D721Med (cell line): ENCODE measurements at regions not wholly inside any gene's neighbourhood (a gene's known extent, or its start where the extent isn't known, plus 50 kb on each side); places are given as distances from the start of the nearest gene placed in this dataset.

Source experiments
- DNase-seq: peaks from one replicate; pipeline ENCODE4 v3.0.0; 2011; ENCODE audit warnings: low spot score; ENCODE audit not compliant: insufficient read length
- FAIRE-seq: peaks from 2 replicates; lab custom pipeline; 2011; peaks lifted over from hg19 to GRCh38; lab: Jason Lieb, UNC
- CTCF ChIP-seq: IDR thresholded peaks from 2 replicates; pipeline ENCODE4 v1.5.1; 2012; ENCODE audit warnings: mild to moderate bottlenecking, control low read depth; ENCODE audit not compliant: insufficient read depth; ENCODE audit errors: missing control alignments

GRCh38 chrX:40457406-40457805 is 123.4 kb upstream of the ATP6AP2 start:
- no peak for TF ChIP-seq CTCF
- FAIRE-seq (no peak), DNase-seq (no peak)

GRCh38 chrX:40452031-40452430 is 128.7 kb upstream of the ATP6AP2 start:
- TF ChIP-seq CTCF: no peak
- DNase-seq: no peak
- no peak for FAIRE-seq

GRCh38 chrX:40449956-40450706 is 130.6 kb upstream of the ATP6AP2 start:
- no peak for DNase-seq
- no peak for TF ChIP-seq CTCF
- FAIRE-seq: no peak

- DNase-seq: no peak
- no peak for FAIRE-seq
- TF ChIP-seq CTCF: no peak
These were observed 131.4 kb upstream of the ATP6AP2 start for GRCh38 chrX:40449396-40449795.

- DNase-seq (no peak), FAIRE-seq (no peak)
- TF ChIP-seq CTCF: no peak
These were observed 132.0 kb upstream of the ATP6AP2 start for GRCh38 chrX:40448793-40449192.

GRCh38 chrX:40446921-40447320 is 133.8 kb upstream of the ATP6AP2 start:
- FAIRE-seq: no peak
- no peak for TF ChIP-seq CTCF
- no peak for DNase-seq

GRCh38 chrX:40445691-40446090 is 135.1 kb upstream of the ATP6AP2 start:
- no peak for TF ChIP-seq CTCF
- no peak for FAIRE-seq
- DNase-seq: no peak
